Activated CD4-positive, alpha-beta T cell treated with anti-CD3 and anti-CD28 coated beads, Interleukin-2, amount 10 ng/mL, durations not matched to agents 24 days and 14 days (primary cell): ENCODE measurements at regions not wholly inside any gene's neighbourhood (a gene's known extent, or its start where the extent isn't known, plus 50 kb on each side); places are given as distances from the start of the nearest gene placed in this dataset.
"Not testable (repeated sequence)": the region's sequence is repeated elsewhere in the genome, so short reads cannot be mapped to it uniquely, and the experiment has no call there.

Source experiments
- DNase-seq: peaks from one replicate; pipeline ENCODE4 v3.0.0; 2022
- H3K27ac Mint-ChIP-seq: one replicate; pipeline ENCODE4 v1.8.0; 2022; ENCODE audit warnings: mild to moderate bottlenecking, mixed read lengths
- H3K27me3 Mint-ChIP-seq: one replicate; pipeline ENCODE4 v1.8.0; 2022; ENCODE audit warnings: mixed read lengths
- H3K36me3 Mint-ChIP-seq: one replicate; pipeline ENCODE4 v1.8.0; 2022; ENCODE audit warnings: low read depth, mild to moderate bottlenecking, mixed read lengths
- H3K4me1 Mint-ChIP-seq: one replicate; pipeline ENCODE4 v1.8.0; 2021; ENCODE audit warnings: mixed read lengths
- H3K4me3 Mint-ChIP-seq: one replicate; pipeline ENCODE4 v1.8.0; 2022; ENCODE audit warnings: mild to moderate bottlenecking, moderate library complexity, mixed read lengths
- H3K9me3 Mint-ChIP-seq: one replicate; pipeline ENCODE4 v1.8.0; 2021; ENCODE audit warnings: mixed read lengths
- intact Hi-C: fragments of 100-400 bp; cut with micrococcal nuclease; formaldehyde crosslinking; loops from one replicate; pipeline ENCODE4 v1.15.1; 2023

DNA sequence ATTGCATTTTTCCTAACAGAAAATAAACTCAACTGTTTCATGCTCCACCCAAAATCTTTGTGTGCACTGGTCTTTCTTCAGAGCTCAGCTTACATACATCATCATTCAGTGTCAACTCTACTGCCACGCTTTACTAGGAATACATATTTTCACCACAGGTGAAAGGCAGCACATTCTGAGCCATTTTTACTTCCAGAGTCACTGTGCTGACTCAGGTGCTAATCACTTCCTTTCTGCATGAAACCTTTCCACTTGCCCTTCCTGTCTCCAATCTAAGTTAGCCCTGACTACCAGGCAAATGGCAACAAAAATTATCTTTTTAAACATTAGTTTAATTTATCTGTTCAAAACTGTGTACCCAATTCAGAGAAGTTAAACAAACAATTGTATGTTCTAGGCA, 1041.0 kb downstream of the PRIM2 start:
- H3K36me3 Mint-ChIP-seq, H3K4me3 Mint-ChIP-seq, intact Hi-C loops, H3K9me3 Mint-ChIP-seq, H3K27me3 Mint-ChIP-seq, H3K4me1 Mint-ChIP-seq, H3K27ac Mint-ChIP-seq, DNase-seq: not testable (repeated sequence)

DNA sequence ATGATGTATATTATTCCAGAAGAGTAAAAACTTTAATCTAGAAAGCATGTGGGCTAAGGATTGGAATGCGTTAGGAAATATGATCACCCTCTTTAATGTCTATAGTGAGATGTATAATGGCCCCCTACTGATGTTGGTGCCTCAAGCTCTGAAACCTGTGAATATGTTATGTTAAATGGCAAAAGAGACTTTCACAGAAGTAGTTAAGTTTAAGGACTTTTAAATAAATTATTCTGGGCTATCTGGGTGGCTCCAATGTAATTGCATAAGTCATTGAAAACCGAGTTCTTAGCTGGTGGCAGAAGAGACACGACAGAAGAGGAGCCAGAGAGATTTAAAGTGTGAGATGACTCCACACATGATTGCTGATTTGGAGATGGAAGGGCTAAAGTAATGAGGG, 1048.4 kb downstream of the PRIM2 start:
- DNase-seq, H3K36me3 Mint-ChIP-seq, H3K9me3 Mint-ChIP-seq, H3K27me3 Mint-ChIP-seq, H3K4me3 Mint-ChIP-seq, intact Hi-C loops, H3K27ac Mint-ChIP-seq, H3K4me1 Mint-ChIP-seq: not testable (repeated sequence)

DNA sequence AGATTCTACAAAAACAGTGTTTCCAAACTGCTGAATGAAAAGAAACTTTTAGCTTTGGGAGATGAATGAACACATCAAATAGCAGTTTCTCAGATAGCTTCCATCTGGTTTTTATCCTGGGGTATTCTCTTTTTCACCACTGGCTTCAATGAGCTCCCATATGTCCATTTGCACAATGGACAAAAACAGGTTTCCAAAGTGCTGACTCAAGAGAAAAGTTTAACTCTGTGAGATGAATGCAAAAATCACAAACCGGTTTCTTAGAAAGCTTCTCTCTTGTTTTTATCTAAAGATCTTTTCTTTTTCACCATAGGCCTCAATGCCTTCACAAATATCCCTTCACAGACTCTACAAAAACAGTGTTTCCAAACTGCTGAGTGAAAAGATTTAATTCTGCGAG, 1089.2 kb downstream of the PRIM2 start:
- H3K9me3 Mint-ChIP-seq = peaks cover 12% of the 10 kb centered on the region
- H3K4me3 Mint-ChIP-seq, H3K27me3 Mint-ChIP-seq, H3K27ac Mint-ChIP-seq, intact Hi-C loops, H3K36me3 Mint-ChIP-seq, DNase-seq, H3K4me1 Mint-ChIP-seq: not testable (repeated sequence)

DNA sequence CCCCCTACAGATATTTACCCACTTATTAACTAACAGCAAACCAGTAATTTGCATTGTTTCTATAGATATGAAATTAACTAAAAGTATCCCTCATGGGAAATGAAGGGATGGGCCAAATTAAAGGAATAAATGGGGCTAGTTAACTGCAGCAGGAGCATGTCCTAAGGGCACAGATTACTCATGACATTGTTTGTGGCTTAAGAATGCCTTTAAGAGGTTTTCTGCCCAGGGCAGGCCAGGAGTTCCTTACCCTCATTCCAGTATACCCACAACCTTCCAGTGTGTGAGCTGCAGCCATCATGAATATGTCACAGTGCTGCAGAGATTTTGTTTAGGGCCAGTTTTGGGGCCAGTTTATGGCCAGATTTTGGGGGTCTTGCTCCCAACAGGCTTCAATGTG, 1101.9 kb downstream of the PRIM2 start:
- Mint-ChIP-seq H3K27me3 (no peaks in the 10 kb centered on the region), H3K27ac (no peak overlapping the region), H3K4me3 (no peak overlapping the region), H3K36me3 (no peaks in the 10 kb centered on the region), H3K9me3 (peaks cover 3% of the 10 kb centered on the region), H3K4me1 (no peaks in the 10 kb centered on the region)
- intact Hi-C loops = no loop called here
- no peak for DNase-seq
